HEK293T (cell line): ENCODE measurements at regions not wholly inside any gene's neighbourhood (a gene's known extent, or its start where the extent isn't known, plus 50 kb on each side); places are given as distances from the start of the nearest gene placed in this dataset.

Experiments
- BHLHE40 ChIP-seq: fragments of 450-650 bp; IDR thresholded peaks from 2 replicates; pipeline ENCODE4 v1.6.1; 2016; ENCODE audit warnings: mild to moderate bottlenecking, moderate library complexity, borderline replicate concordance
- FOXA1 ChIP-seq: fragments of 450-650 bp; IDR thresholded peaks from 2 replicates; pipeline ENCODE4 v1.6.1; 2016; ENCODE audit warnings: mild to moderate bottlenecking

DNA sequence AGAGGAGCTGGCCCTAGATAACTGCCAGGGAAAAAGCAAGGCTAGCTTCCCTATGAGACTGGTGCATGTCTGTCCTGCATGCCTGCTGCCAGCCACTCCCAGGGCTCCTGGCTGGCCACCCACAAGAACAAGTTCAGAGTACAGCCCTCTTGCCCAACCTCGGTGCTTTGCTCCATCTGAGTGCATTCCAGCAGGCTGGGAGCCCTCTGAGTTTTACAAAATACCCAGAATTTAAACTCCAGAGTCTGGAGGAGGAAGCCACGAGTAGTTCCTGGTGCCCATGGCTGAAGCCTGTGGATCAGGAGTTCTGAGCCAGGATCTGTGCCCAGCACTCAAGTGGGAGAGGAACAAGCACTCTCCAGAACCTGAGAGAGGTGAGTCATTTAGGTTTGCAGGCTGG is 111.6 kb downstream of the MAGEE2 start:
- no peak for TF ChIP-seq BHLHE40
- no peak for TF ChIP-seq FOXA1
